ENCODE measurements at regions not wholly inside any gene's neighbourhood (a gene's known extent, or its start where the extent isn't known, plus 50 kb on each side); places are given as distances from the start of the nearest gene placed in this dataset.

DNA sequence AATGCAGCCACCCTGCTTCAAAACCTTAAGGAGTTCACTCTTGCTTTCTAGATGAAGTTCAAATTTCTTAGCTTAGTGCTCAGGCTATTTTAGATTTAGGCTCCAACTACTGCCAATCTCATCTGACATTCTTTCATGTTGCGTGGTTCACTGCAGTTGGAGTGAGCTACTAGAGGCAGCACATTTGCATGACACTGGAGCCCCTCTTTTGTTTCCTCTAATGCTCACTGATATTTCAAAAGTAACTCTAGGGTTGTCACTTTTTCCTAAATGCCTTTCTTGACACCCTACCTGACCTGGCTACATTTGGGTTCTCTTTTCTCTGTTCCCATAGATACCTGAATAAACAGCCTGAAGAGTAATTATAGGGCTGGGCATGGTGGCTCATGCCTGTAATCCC is 586.5 kb upstream of the GOT2 start:
- no peak overlapping the region for H3K4me3 ChIP-seq (ENCODE audit: low read depth, low read length)
- TF ChIP-seq, protein P1, sequence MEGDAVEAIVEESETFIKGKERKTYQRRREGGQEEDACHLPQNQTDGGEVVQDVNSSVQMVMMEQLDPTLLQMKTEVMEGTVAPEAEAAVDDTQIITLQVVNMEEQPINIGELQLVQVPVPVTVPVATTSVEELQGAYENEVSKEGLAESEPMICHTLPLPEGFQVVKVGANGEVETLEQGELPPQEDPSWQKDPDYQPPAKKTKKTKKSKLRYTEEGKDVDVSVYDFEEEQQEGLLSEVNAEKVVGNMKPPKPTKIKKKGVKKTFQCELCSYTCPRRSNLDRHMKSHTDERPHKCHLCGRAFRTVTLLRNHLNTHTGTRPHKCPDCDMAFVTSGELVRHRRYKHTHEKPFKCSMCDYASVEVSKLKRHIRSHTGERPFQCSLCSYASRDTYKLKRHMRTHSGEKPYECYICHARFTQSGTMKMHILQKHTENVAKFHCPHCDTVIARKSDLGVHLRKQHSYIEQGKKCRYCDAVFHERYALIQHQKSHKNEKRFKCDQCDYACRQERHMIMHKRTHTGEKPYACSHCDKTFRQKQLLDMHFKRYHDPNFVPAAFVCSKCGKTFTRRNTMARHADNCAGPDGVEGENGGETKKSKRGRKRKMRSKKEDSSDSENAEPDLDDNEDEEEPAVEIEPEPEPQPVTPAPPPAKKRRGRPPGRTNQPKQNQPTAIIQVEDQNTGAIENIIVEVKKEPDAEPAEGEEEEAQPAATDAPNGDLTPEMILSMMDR (IDR thresholded peaks at IDR 0.05; ENCODE audit: insufficient read depth, low read length), result no peak
- DNase-seq (ENCODE audit: low read depth), result no peak

DNA sequence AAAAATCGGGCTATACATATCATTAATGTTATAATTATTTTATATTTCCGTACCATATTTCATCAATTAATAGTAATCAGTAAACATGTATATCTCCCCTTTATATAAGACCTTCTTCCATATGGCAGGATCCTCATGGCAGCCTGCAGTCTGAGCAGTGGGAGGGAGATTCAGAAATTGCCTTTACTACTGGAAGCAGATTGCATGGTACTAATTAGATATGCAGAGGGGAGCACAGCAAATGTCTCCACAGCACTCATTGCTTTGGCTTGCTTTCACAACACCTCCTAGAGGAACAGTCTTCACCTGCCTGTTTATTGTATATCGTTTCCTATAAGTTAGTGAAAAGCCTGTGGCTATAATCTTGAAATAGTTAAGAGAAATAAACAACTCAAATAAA is 585.8 kb upstream of the GOT2 start:
- TF ChIP-seq, protein P1 (IDR thresholded peaks at IDR 0.05; ENCODE audit: insufficient read depth, low read length), result no peak
- DNase-seq (ENCODE audit: low read depth), result no peak
- H3K4me3 ChIP-seq (ENCODE audit: low read depth, low read length), result no peak overlapping the region

DNA sequence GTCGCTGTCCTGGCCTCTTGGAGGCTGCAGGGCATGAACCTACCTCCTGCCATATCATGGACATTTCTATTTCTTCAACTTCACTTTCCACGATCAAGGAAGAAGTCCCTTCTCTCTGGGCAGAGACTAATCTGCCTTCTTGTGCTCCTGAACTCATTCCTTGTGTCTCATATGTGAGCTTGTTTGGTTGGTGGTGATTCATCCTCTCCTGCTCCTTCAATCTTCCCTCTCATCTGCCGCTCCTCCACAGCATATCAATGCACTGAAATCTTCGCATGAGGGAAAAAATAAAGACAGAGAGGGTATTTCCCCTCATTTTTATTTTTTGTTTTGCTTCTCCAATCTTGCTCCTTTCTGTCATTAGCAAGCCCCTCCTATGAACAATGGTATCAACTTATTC is 571.7 kb upstream of the GOT2 start:
- TF ChIP-seq, protein P1 (IDR thresholded peaks at IDR 0.05; ENCODE audit: insufficient read depth, low read length), result no peak
- H3K4me3 ChIP-seq (ENCODE audit: low read depth, low read length), result no peak overlapping the region
- no peak for DNase-seq (ENCODE audit: low read depth)

DNA sequence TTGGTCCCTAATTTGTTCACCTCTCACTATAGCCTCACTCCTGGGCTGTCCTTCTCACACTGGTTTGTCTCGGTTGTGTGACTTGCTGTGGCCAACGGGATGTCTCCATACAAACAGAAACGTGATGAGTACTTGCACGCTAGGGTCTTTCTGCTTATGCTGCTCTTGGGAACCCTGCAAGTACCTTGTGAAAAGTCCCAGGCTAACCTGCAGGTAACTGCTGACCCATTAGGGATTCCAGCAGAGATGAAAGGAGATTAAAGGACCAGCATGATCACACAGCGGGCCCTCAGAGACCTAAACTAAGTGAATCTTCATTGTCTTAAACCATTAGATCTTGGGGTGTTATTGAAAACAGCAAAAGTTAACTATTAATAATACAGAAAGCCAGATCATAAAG is 562.8 kb upstream of the GOT2 start:
- no peak for DNase-seq (ENCODE audit: low read depth)
- H3K4me3 ChIP-seq (ENCODE audit: low read depth, low read length), result no peak overlapping the region
- TF ChIP-seq, protein P1 (IDR thresholded peaks at IDR 0.05; ENCODE audit: insufficient read depth, low read length), result no peak

DNA sequence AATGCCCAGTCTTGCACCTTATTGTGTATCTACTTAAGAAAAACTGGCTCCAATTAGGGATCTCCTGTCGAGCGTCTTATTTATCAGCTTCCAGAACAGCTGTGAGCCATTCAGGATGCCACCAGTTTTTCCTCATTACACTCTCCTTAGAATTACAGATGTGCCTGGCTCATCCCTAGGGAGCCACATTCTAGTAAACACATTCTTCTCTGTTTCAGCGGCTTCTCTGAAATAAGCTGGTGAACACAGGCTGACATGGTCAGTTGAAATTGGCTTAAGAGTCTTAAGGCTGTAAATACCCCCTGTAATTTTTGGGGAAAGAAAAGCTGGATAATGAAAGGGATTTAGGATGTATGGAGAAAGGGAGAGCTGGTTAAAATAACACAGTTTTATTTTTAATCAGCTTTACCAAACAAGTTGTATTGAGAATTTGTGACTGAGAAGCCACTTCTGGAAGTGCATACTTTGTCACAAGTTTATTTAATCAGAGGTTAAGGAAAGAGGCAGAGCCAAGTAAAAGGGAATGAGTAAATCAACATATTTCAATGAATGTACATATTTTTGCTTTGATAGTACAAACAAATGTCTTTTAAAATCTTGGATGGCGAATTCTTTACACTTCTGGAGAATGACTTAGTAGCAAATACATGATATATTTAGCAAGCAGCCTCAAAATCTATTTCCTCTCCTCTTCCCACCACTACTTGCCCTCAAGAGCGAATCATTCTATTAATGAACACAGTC is 562.0 kb upstream of the GOT2 start:
- no peak for DNase-seq (ENCODE audit: low read depth)
- H3K4me3 ChIP-seq (ENCODE audit: low read depth, low read length), result no peak overlapping the region
- TF ChIP-seq, protein P1 (IDR thresholded peaks at IDR 0.05; ENCODE audit: insufficient read depth, low read length), result no peak

DNA sequence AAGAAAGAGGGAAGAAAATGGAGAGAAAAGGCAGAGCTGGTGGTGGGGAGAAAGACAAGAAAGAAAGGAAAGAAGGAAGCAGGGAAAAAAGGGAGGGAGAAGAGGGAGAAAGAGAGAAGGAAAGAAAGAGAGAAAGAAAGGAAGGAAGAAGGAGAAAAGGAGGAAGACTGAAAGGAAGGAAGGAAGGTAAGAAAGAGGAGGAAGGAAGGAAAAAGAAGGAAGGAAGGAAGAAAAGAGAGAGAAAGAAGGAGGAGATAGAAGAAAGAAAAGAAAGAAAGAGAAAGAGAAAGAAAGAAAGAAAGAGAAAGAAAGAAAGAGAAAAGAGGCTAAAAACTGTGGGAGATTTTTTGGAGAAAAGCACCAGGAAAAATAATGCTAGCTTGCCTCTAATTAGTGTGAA is 561.4 kb upstream of the GOT2 start:
- H3K4me3 ChIP-seq (ENCODE audit: low read depth, low read length), result no peak overlapping the region
- no peak for DNase-seq (ENCODE audit: low read depth)
- TF ChIP-seq, protein P1 (IDR thresholded peaks at IDR 0.05; ENCODE audit: insufficient read depth, low read length), result no peak

DNA sequence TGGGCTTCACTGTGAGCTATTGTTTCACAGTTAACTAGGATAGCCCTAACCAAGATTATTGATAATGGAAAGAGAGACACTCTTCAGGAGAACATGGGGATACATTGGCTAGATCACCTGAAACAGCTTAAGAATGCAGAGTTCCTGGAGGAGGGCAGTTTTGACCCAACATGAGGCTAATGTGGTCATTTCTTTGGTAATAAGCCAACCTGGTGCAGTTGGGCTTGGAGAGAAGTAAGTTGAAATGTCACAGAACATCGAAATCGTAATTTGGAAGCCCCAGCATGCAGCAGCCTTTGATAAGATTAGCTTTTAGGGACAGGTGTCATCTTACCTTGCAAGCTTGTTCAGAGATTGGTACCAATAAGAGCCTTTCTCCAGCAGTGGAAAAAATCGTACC is 556.6 kb upstream of the GOT2 start:
- DNase-seq (ENCODE audit: low read depth), result no peak

More for the DNA sequence above, 556.6 kb upstream of the GOT2 start:
- TF ChIP-seq, protein P1 (IDR thresholded peaks at IDR 0.05; ENCODE audit: insufficient read depth, low read length), result no peak
- no peak overlapping the region for H3K4me3 ChIP-seq (ENCODE audit: low read depth, low read length)
